ENCODE measurements at regions not wholly inside any gene's neighbourhood (a gene's known extent, or its start where the extent isn't known, plus 50 kb on each side); places are given as distances from the start of the nearest gene placed in this dataset.

DNA sequence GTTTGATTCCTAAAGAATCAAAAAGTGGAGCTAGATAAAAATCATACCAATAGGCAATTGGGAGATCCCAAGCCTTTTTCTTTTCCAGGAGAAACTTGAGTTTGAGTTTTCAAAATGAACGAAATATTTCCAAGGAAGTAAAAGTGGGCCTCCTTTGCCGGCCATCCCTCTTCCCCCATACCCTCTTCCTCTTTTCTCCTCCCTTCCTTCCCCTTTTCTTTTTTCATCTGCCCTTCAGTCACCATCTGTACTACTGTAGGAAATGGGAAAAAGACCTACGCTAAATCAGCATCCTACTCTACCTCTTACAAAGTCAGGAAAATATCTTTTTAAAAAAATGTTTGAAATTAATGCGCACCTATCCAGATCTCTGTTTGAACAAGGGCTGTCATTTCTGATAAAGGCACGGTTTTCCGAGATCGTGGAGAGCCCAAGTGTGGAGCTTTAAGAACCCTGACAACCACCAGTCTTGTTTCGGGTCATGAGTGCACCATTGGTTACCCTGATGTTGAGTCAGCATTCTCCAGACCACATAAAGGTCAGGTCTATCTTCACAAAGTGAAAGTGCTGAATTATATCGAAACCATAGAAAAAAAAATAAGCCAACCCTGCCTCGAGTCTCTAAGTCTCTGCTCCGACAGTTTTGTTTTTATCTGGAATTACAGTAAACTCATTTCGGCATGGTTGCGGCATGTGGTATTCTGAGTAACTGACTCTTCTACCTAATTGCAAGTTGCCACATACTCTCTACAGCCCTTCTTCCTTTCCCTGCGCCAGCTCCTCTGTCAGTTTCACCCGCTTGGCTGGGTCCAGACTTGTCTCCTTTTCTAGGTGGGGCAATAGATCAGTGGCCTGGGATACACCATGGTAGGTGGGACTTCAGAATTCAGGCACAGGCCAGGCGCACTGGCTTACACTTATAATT lies 140.2 kb upstream of the KLF3 start:
- TF ChIP-seq GATA3 (IDR thresholded peaks at IDR 0.05; ENCODE audit: low read depth, low read length): no peak
- TF ChIP-seq GATA2 (IDR thresholded peaks at IDR 0.05; ENCODE audit: low read depth, low read length): no peak

DNA sequence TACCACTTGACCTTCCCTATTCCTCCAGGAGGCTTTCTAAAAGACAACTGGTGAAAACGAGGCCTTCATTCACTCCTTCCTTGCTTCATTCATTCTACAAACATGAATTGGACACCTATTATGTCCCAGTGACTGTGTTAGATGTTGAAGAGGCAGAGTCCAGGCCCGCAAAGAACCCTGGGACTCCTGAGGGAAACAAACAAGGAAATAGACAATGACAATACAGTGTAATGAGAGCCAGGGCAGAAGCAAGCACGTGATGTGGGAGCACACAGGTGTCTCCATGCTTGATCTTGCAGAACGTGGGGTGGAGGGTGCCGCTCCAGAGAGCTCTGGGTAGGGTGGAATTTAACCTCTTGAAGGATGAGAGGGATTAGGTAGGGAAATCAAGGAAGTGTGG lies 137.6 kb upstream of the KLF3 start:
- no peak for TF ChIP-seq GATA3 (IDR thresholded peaks at IDR 0.05; ENCODE audit: low read depth, low read length)
- no peak for TF ChIP-seq GATA2 (IDR thresholded peaks at IDR 0.05; ENCODE audit: low read depth, low read length)

DNA sequence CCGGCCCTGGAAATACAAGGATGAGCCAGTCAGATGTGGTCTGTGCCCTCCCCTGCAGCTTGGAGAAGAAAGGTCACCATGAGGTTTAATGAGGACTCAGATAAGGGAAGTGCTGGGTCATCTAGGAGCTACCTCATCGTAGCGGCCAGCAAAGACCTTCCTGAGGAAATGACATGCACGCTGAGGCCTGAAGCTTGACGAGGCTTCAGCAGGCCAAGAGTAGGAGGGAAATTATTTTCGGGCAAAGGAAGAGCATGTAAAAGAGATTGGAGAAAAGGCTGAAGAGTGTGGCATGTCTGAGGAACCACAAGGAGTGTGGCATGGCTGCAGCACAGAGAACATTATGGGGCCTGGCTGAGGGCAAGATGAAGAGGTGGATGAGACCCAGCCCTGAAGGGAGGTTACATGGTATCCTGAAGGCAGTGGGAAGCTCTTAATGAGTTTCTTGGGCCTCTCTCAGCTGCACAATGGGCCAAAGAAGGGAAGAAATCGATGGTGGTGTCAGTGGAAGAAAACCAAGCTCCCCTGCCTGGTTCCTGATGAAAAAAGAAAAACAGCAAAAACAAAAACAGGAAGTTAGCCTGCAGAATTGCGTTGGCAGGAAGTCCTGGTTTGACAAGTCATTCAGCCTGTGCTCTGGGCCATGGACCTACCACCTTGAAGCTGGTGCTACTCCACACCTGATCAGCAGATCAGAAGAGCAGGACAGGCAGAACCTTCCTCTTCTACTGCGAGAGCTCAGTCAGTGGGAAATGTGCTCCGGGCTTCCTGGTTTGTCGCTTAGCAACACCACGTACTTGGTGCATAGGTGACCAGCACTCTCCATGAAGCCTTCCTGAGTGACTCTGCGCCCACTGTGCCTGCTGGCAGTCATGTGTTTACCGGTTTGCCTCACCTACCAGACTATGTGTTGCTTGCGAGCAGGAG lies 134.5 kb upstream of the KLF3 start:
- TF ChIP-seq GATA3 (IDR thresholded peaks at IDR 0.05; ENCODE audit: low read depth, low read length) (no peak), GATA2 (IDR thresholded peaks at IDR 0.05; ENCODE audit: low read depth, low read length) (no peak)

DNA sequence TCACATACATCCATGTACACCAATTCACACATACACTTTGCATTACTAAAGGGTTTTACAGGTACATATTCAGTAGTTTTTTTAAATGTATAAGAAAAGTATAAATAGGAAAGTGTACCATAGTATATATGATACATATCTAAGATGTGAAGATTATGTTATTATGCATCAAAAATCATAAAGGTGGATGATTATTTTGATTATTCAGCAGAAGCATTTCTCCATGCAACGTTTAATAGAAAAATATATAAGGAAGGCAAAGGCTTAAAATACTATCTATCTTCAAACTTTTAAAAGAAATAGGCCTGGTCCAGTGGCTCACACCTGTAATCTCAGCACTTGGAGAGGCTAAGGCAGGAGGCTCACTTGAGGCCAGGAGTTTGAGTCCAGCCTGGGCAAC lies 133.5 kb upstream of the KLF3 start:
- TF ChIP-seq GATA2 (IDR thresholded peaks at IDR 0.05; ENCODE audit: low read depth, low read length) (no peak), GATA3 (IDR thresholded peaks at IDR 0.05; ENCODE audit: low read depth, low read length) (no peak)

DNA sequence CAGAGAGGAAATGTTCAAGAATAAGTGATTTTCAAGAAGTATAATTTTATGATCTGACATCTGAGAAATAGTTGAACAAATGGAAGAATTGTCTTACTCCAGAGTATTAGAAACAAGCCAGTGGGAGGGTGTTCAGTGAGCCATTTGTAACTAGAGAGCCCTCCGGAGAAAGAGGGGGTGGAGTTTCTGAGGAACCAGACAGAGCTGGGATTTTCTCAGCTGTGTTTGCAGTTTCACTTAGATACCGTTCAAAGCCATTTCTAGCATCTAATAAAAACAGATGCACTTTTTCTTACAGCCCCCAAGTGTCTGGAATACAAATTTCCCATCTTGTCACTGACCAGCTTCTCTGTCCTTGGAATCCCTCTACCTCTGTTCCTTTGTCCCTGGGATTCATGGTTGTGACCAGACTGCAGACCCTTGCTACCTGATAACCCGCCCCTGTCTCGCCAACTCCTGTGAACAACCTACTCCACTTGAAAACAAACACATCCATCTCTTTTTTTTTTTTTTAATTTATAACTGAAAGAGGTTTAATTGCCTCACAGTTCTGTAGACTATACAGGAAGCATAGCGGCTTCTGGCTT lies 132.8 kb upstream of the KLF3 start:
- TF ChIP-seq GATA2 (IDR thresholded peaks at IDR 0.05; ENCODE audit: low read depth, low read length): no peak
- no peak for TF ChIP-seq GATA3 (IDR thresholded peaks at IDR 0.05; ENCODE audit: low read depth, low read length)

DNA sequence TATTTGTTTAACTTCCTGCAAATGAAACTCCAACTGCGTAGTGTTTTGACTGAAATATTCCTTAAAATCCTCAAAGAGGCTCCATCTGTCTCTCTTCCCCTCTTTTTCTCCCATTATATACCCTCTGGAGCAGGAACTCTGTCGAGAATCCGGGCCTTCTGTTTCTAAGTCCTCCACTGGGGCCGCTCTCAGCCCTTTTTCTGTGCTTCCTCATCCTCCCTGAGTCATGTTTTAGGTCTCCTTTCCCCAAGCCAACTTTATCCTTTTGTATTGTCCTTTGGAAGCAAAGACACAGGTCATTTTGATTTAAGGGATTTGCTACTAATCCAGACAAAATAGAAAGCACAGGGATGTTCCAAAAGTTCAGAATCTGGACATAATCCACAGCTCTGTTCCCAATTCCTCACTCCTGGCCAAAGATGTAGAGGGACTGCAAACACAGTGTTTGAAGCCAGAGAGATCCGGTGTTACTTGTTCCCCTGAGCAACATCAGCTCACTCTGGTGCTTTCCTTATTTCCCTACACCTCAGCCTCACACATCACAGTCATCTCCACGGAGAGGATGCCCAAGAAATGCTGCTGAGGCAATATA lies 131.0 kb upstream of the KLF3 start:
- TF ChIP-seq GATA2 (IDR thresholded peaks at IDR 0.05; ENCODE audit: low read depth, low read length) (no peak), GATA3 (IDR thresholded peaks at IDR 0.05; ENCODE audit: low read depth, low read length) (no peak)

DNA sequence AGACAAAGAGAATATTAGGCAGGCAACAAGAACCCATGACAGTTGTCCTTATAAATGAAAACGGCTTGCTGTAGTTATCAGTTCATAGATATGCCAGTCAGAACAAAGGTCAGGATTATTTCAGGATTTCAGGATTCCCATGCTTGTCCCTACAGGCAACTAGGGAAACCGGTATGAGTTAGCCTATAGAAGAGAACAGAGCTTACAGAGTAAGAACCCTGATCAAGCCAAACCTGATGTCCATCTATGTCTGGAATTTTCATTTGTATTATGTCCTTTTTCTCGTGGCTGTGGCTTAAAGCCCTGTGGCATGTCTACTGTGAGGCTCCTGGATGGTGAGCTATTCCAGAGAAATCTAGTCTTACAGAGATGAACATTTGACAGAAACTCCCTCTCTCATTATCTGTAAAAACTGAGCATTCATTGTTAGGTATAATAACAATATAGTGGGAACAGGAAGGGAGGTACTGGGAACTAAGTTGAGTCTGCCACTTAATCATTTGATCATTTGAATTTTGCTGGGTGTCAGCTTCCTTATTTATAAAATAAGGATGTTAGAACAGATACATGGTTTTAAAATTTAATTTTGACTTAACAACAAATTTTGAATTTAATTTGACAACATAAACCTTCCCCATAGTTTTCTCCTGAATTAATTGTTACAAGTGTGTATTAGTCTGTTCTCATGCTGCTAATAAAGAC lies 129.5 kb upstream of the KLF3 start:
- no peak for TF ChIP-seq GATA3 (IDR thresholded peaks at IDR 0.05; ENCODE audit: low read depth, low read length)
- no peak for TF ChIP-seq GATA2 (IDR thresholded peaks at IDR 0.05; ENCODE audit: low read depth, low read length)

DNA sequence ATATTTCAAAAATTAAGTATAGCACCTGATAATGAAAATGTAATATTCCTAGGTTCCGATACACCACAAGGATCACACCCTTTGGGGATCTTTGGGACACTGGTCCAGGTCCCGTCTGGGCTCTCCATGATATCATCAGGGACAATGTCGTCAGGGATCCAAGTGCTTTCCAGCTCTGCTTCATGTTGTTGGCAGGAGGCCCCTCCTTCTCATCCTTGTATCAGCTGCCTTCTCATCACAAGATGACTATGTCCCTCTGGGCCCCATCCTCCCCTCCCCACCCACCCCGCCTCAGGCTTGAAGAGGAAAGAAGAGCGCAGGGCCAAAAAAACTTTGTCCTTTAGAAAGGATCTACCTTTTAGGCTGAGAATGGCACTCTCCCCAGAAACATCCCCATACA lies 128.3 kb upstream of the KLF3 start:
- TF ChIP-seq GATA2 (IDR thresholded peaks at IDR 0.05; ENCODE audit: low read depth, low read length): no peak
- TF ChIP-seq GATA3 (IDR thresholded peaks at IDR 0.05; ENCODE audit: low read depth, low read length): no peak

DNA sequence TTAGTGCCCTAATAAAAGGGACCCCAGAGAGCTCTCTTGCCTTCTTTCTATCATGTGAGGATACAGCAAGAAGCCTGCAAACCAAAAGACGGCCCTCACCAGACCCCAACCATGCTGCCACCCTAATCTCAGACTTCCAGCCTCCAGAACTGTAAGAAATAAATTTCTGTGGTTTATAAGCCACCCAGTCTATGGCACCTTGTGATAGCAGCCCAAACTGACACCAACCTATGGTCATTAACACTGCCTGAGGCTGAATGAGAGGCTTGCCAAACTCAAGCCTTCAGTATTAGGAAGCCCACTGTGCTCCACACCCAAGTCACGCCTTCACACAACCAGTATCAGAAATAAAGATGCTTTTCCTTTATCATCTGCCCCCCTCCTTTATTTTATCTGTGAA lies 127.3 kb upstream of the KLF3 start:
- no peak for TF ChIP-seq GATA3 (IDR thresholded peaks at IDR 0.05; ENCODE audit: low read depth, low read length)
- no peak for TF ChIP-seq GATA2 (IDR thresholded peaks at IDR 0.05; ENCODE audit: low read depth, low read length)

DNA sequence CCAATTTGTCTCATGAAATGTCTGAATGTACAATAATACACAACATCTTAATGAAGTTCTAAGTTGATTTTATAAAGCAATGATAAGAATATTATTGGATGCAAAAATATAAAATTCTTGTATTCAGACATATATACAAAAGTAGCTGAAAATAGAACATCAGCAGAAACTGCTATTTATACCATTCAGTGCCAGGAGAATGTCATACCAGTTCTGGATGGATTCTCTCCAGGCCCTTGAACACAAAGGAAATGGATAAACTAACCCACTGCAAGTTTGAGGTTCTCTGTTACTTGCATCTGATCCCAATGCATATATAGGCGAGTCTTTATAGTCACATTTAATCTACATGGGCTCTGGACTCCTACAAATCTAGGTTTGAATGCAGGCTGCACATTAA lies 126.3 kb upstream of the KLF3 start:
- TF ChIP-seq GATA3 (IDR thresholded peaks at IDR 0.05; ENCODE audit: low read depth, low read length): no peak
- TF ChIP-seq GATA2 (IDR thresholded peaks at IDR 0.05; ENCODE audit: low read depth, low read length): no peak

DNA sequence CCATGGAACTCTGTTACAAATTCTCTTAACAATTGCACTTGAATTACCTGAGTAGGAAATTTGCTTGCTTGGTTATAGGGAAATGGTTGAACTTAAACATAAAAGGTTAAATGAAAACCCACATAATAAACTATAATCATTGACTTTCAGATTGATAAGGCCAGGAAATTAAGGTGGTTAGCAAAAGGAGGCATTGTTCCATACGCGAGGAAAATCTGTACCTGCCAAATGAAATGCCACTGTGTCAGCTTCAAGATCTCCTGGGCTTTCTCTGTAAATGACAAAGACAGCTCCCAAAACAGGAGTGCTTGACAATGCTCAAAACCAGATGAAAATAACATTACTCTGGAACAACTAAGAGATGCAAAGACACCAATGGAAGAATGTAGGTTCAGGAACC lies 125.5 kb upstream of the KLF3 start:
- TF ChIP-seq GATA3 (IDR thresholded peaks at IDR 0.05; ENCODE audit: low read depth, low read length) (no peak), GATA2 (IDR thresholded peaks at IDR 0.05; ENCODE audit: low read depth, low read length) (no peak)

DNA sequence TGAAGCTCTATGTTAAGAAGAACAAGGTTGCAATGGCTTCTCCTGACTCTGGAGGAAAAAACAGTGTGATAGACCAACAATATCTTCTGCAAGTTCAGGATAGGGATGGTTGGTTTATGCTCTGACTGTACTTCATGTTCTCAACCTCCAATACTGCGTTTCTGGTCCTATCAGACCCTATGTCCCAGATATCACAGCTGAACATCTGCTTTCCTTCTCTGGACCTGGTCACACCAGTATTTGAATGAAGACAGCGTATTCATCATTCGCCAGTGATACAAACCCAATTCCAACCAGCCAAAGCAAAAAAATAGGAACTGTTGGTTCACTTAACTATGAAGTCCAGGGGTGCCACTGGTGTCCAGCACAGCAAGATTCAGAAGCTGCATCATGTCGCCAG lies 124.5 kb upstream of the KLF3 start:
- TF ChIP-seq GATA2 (IDR thresholded peaks at IDR 0.05; ENCODE audit: low read depth, low read length) (no peak), GATA3 (IDR thresholded peaks at IDR 0.05; ENCODE audit: low read depth, low read length) (no peak)

DNA sequence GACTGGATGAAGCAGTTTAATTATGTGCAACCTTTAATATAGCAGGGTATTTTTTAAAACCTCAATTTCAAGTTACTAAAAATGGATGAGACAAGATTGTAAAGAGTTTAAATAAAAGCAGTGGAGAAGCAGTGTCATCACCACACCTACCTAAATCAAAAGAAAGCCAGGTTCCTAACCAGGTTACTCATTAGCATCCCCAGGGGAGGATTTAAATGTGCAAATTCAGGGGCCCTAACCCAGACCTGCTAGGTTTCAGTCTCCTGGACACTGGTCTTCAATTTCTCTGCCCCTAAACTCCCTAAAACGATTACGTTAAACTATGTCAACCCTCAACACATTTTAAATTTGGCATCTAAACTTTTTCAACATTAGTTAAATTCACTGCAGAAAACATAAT lies 116.9 kb upstream of the KLF3 start:
- TF ChIP-seq GATA2 (IDR thresholded peaks at IDR 0.05; ENCODE audit: low read depth, low read length) (no peak), GATA3 (IDR thresholded peaks at IDR 0.05; ENCODE audit: low read depth, low read length) (no peak)

Data from SH-SY5Y (cell line).